PC-3 (cell line): ENCODE measurements at regions not wholly inside any gene's neighbourhood (a gene's known extent, or its start where the extent isn't known, plus 50 kb on each side); places are given as distances from the start of the nearest gene placed in this dataset.

Source experiments
- EZH2 ChIP-seq: fragments of 300-600 bp; sonication (generic); IDR thresholded peaks from one replicate; pipeline ENCODE4 v1.6.1; 2017; ENCODE audit warnings: antibody characterized with exemption, mild to moderate bottlenecking, low read length; ENCODE audit not compliant: unreplicated experiment
- TF ChIP-seq, protein P1 (sequence below): fragments of 300-600 bp; sonication (generic); conservative IDR thresholded peaks from 2 replicates; pipeline ENCODE4 v1.5.1; 2017; ENCODE audit warnings: antibody characterized with exemption, low read depth, mild to moderate bottlenecking, low read length

DNA sequence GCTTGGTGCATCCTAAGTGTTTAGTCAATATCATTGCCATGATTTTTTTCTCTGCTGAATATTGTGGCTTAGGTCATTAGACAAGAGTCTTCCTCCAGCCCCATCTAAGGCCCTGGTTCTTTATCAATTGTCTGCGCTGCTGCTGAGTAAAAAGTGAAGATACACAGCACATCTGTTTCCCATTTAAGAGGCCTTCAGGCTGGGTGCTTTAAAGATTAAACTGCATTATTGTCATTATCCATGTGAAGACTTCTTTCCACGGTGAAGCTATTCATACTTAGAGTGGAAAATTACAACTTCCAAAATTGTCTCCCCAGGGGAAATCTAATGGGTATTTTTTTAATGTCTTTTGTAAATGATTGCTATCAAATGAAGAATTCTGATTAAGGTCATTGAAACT lies 719.8 kb upstream of the LRRC4C start:
- TF ChIP-seq, protein P1, sequence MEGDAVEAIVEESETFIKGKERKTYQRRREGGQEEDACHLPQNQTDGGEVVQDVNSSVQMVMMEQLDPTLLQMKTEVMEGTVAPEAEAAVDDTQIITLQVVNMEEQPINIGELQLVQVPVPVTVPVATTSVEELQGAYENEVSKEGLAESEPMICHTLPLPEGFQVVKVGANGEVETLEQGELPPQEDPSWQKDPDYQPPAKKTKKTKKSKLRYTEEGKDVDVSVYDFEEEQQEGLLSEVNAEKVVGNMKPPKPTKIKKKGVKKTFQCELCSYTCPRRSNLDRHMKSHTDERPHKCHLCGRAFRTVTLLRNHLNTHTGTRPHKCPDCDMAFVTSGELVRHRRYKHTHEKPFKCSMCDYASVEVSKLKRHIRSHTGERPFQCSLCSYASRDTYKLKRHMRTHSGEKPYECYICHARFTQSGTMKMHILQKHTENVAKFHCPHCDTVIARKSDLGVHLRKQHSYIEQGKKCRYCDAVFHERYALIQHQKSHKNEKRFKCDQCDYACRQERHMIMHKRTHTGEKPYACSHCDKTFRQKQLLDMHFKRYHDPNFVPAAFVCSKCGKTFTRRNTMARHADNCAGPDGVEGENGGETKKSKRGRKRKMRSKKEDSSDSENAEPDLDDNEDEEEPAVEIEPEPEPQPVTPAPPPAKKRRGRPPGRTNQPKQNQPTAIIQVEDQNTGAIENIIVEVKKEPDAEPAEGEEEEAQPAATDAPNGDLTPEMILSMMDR, result no peak
- TF ChIP-seq EZH2, result no peak
